ENCODE measurements at regions not wholly inside any gene's neighbourhood (a gene's known extent, or its start where the extent isn't known, plus 50 kb on each side); places are given as distances from the start of the nearest gene placed in this dataset.

DNA sequence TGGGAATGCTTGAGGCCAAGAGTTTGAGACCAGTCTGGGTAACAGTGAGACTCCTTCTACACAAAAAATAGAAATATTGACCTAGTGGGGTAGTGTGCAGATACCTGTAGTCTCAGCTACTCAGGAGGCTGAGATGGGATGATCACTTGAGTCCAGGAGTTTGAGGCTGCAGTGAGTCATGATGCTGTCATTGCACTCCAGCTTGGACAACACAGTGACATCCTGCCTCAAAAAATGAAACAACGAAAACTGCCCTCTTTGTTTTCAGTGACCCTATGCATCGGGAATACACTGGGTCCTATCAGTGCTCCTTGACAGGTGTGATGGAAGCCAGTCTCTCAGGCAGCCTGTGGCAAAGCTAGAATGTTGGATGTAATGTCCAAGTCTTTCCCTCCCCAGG is 311.5 kb upstream of the OR4E1 start:
- no peak for TF ChIP-seq SIN3A (IDR thresholded peaks at IDR 0.05; ENCODE audit: borderline replicate concordance, insufficient read depth, low read length)

GRCh38 chr14:21978999-21979314 is 305.3 kb upstream of the OR4E1 start:
- no peak for TF ChIP-seq POLR2AphosphoS5 (IDR thresholded peaks at IDR 0.05; ENCODE audit: low read depth, low read length)
- TF ChIP-seq SIN3A (IDR thresholded peaks at IDR 0.05; ENCODE audit: borderline replicate concordance, insufficient read depth, low read length), result no peak
- TF ChIP-seq TAF1 (IDR thresholded peaks at IDR 0.05; ENCODE audit: borderline replicate concordance, insufficient read depth, low read length), result no peak
- TF ChIP-seq FOXP2 (optimal IDR thresholded peaks at IDR 0.05; ENCODE audit: borderline replicate concordance, extremely low read depth, extremely low read length, insufficient read depth), result no peak
- no peak for TF ChIP-seq REST (IDR thresholded peaks at IDR 0.05; ENCODE audit: insufficient read depth in 1 of 2, low read depth in 2 of 2, low read length in 2 of 2)

DNA sequence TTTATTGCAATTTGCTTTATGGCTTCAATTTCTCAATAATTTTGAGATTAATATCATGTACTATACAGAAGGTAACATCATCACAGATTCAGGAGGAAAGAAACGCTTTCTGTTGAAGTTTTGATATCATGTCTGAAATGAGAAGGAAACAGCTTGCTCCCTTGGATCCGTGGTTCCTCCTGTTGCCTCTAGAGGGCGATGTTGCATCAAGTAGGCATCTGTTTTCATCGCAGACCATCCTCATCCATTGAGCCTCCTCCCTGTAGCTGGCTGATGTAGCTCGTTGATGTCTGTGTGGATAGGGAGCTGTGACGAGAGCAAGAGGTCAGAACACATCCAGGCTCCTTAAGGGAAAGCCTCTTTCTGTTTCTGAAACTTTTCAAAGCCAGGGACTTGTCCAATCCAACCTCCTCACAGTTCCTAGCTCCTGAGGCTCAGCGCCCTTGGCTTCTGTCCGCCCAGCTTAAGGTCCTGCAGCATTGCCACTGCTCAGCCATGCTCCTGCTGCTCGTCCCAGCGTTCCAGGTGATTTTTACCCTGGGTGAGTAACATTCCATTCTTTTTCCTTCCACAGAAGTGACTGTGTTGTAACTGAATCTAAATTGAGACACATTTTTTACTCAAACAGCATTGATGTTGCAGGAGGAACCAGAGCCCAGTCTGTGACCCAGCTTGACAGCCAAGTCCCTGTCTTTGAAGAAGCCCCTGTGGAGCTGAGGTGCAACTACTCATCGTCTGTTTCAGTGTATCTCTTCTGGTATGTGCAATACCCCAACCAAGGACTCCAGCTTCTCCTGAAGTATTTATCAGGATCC is 304.8 kb upstream of the OR4E1 start:
- TF ChIP-seq TAF1 (IDR thresholded peaks at IDR 0.05; ENCODE audit: borderline replicate concordance, insufficient read depth, low read length) (no peak), POLR2AphosphoS5 (IDR thresholded peaks at IDR 0.05; ENCODE audit: low read depth, low read length) (no peak), FOXP2 (optimal IDR thresholded peaks at IDR 0.05; ENCODE audit: borderline replicate concordance, extremely low read depth, extremely low read length, insufficient read depth) (no peak), SIN3A (IDR thresholded peaks at IDR 0.05; ENCODE audit: borderline replicate concordance, insufficient read depth, low read length) (no peak), REST (IDR thresholded peaks at IDR 0.05; ENCODE audit: insufficient read depth in 1 of 2, low read depth in 2 of 2, low read length in 2 of 2) (no peak)

- TF ChIP-seq SIN3A (IDR thresholded peaks at IDR 0.05; ENCODE audit: borderline replicate concordance, insufficient read depth, low read length) (no peak), FOXP2 (optimal IDR thresholded peaks at IDR 0.05; ENCODE audit: borderline replicate concordance, extremely low read depth, extremely low read length, insufficient read depth) (no peak), POLR2AphosphoS5 (IDR thresholded peaks at IDR 0.05; ENCODE audit: low read depth, low read length) (no peak), REST (IDR thresholded peaks at IDR 0.05; ENCODE audit: insufficient read depth in 1 of 2, low read depth in 2 of 2, low read length in 2 of 2) (no peak), TAF1 (IDR thresholded peaks at IDR 0.05; ENCODE audit: borderline replicate concordance, insufficient read depth, low read length) (no peak)
Measured at GRCh38 chr14:21974741-21975140, 301.1 kb upstream of the OR4E1 start.

DNA sequence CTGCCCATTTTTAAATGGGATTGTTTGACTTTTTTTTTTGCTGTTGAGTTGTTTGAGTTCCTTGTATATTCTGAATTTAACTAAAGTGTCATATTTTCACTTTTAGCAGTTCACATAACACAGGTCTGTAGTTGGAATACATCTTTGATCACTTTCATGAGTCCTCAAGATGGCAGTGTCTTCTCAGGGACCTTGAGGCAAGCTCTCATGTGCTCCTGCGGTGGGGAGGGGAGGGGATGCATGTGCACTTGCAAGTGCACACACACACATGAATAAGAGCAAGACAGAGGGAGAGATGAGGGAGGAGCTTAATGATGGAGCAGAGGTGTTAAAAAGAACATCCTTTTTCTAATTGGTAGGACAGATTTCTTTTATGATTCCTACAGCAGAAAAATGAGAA is 291.4 kb upstream of the OR4E1 start:
- no peak for TF ChIP-seq TAF1 (IDR thresholded peaks at IDR 0.05; ENCODE audit: borderline replicate concordance, insufficient read depth, low read length)
- TF ChIP-seq REST (IDR thresholded peaks at IDR 0.05; ENCODE audit: insufficient read depth in 1 of 2, low read depth in 2 of 2, low read length in 2 of 2), result no peak
- no peak for TF ChIP-seq FOXP2 (optimal IDR thresholded peaks at IDR 0.05; ENCODE audit: borderline replicate concordance, extremely low read depth, extremely low read length, insufficient read depth)
- TF ChIP-seq POLR2AphosphoS5 (IDR thresholded peaks at IDR 0.05; ENCODE audit: low read depth, low read length), result no peak
- no peak for TF ChIP-seq SIN3A (IDR thresholded peaks at IDR 0.05; ENCODE audit: borderline replicate concordance, insufficient read depth, low read length)

Data from PFSK-1 (cell line).